GM19023 (cell line): ENCODE measurements at regions not wholly inside any gene's neighbourhood (a gene's known extent, or its start where the extent isn't known, plus 50 kb on each side); places are given as distances from the start of the nearest gene placed in this dataset.

Experiments used
- ATAC-seq: cut with Tn5 transposase; IDR thresholded peaks from one replicate; pipeline ENCODE4 v1.9.1; 2021; ENCODE audit warnings: mild to moderate bottlenecking, moderate library complexity; ENCODE audit not compliant: unreplicated experiment

DNA sequence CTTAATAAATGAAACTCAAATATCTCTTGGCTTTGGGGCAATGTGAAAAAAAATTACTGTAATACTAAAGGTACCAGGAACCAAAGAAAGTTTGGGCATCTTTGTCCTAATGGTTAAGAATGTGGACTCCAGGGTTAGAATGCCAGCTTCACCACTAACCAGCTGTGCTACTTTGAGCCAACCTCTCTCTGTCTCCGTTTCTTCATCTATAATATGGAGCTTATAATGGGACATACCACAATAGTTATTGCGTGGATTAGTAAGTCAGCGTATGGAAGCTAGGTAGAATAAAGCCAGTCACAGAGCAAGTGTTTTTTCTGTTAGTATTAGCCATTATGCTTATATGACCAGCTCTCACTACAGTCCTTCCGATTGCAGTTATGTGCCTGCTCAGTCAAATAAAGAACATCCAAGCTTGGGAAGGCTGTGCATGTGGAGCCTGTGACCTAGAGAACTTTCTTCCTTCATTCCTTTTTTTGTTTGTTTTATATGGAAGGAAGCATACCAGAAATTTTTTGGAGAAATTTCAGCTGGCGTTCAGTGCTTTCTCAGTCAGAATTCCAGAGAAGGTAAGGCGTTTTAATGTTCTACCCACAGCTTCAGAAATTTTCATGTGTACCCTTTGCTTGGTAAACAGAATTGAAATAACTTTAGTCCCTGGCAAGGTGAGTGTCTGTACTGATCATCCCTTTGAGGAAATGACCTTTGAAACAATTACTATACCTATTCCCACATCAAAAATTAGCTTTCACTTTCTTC is 114.0 kb upstream of the RND3 start:
- ATAC-seq = no peak

GRCh38 chr2:150599889-150600288 is 112.4 kb upstream of the RND3 start:
- no peak for ATAC-seq

DNA sequence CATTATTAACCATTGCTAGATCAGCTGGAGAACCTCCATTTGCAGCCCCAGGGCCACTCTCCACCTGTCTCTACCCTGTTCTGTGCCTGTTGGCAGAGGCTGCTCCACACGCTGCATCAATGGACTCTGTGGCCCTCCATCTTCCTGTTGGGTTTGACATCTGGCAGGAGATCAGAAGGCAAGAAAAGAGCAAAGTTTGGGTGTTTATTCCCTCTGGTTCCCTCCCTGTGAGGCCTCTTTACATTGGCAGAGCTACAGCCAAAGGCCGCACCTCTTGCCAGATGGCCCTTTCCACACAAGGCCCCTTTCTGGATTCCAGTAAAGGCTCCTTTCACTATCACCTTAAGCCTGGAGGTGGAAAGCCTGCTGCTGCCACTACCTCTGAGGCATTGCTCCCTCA is 110.9 kb upstream of the RND3 start:
- ATAC-seq = no peak

- ATAC-seq = no peak
These were observed 108.5 kb upstream of the RND3 start for GRCh38 chr2:150595803-150596470.

DNA sequence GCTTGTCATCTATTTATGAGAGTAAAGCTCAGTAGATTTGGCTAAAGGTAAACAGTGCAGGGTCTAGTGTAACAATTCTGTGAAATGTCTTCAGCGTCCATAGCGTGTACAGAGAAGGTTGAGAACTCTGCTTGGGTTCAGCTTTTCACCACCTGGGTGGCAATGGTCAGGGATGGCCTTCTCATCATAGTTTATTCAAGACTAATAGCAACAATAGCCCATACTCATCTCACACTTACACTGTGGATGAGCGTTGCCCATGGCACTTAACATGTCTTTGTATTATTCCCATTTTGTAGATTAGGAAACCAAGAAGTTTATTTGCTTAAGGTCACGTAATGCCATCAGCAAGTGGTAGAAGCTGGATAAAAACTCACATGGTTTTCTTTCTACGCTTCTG is 106.8 kb upstream of the RND3 start:
- ATAC-seq = no peak

DNA sequence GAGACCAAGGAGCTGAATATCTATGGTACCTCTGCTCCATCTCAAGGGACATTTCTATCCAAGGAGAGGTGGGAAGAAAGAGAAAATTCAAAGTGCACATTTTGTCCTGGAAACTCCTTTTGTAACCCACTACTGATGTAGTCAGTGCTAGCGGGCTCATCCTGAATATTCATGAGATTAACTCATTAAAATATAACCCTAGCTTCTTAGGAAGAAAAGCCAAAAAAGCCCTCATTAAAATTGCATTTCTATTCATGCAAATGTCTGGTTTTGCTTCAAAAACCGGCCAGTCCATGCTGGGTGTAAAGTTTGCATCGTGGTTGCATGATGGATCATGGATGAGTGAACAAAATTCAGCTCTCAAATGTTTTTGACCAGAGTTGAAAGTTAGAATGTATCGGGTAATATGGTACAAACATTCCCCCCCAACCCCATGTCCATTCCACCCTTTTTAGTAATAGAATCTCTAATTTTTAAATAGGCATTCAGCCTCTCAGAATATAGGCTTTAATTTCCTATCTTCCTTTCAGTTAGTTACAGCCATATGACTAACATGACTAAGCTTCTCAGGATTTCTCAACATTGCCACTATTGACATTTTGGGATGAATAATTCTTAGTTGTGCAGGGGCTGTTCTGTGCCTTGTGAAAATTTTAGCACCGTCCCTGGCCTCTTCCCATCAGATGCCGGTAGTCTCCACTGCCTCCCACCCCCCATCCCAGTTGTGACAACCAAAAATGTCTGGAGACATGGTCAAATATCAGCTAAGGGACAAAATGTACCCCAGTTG is 104.2 kb upstream of the RND3 start:
- no peak for ATAC-seq

DNA sequence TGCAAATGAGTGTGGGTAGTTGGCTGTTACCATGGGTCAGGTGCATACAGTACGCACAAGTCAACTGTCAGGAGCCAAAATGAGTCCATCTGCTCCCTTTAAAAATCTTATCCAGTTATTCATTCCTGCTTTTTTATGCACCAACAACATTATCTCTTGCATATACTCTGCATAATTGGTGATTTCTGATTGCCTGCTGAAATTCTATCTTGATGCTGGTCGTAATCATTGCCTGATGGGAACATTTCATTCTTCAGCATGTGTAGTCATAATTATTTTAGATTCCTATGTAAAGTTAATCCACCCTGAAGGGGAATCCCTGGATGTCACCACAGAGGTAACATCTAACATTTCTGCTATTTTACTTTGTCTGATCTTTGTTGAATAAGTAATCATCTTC is 102.2 kb upstream of the RND3 start:
- no peak for ATAC-seq

GRCh38 chr2:150588506-150588870 is 101.0 kb upstream of the RND3 start:
- no peak for ATAC-seq

DNA sequence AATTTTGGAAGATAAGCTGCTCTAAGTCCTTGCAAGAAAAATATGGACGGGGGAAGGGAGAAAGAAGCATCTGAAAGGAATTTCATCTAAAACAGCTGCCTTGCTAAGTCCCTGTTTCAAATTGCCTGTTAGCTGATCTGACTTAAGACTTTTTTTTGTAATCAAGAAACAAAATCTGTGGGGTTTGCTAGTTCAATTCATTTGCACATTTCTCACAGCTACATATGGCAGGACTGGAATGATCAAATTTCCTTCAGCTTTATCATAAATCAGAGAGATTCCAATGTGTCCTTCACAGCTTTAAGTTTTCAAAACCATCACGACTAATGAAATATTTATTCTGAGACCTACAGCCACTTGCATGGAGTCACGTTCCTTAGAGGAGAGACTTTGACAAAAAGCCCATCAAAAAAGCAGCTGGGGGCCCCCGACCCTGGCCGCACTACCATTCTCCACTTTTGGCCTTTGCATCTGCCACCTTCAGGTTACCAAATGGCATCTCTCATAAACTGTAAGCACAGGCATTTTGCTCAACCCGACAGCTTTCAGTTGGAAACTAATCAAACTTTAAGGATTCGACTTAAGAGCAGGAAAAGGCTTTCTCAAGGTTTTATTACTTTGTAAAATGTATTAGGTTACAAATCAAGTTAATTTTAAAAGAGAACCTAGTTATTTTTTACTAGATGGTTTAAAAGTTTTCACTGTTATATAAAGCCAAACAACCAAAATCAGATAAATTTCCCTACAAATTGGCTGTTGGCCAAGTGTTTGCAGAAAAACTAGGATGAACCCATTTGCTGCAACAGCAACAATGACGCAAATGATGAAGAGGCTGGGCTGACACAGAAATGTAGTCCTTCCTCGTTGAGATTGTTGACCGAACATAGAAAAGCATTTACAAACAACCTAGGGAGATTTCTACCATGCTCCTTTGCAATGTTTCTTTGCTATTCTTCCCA is 100.4 kb upstream of the RND3 start:
- ATAC-seq = no peak

GRCh38 chr2:150586858-150587257 is 99.4 kb upstream of the RND3 start:
- no peak for ATAC-seq

DNA sequence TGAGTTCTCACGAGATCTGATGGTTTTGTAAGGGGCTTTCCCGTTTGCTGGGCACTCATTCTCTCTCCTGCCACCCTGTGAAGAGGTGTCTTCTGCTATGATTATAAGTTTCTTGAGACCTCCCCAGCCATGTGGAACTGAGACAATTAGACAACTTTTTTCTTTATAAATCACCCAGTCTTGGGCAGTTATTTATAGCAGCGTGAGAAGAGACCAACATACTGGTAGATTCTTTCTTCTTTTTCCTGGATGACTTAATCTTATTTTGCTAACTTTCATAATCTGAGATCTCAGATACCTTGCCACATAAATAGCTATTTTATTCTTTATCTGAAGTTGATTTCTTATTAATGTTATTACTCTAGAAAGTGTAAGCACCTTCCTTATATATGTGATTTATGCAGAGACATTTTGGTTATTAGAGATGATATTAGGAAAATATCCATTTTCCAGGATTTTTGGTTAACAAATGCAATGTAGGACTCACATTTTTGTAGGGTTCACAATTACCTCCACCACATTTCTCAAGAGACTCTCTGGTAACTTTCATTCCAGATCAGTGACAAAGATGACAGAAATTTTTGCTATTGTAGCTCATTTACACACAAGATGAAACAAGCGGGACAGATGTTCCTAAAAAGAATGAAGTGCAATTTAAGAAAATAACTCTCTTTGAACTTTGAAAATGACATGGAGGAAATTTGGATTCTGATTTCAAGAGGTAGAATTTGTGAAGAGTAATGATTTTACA is 97.9 kb upstream of the RND3 start:
- no peak for ATAC-seq

- ATAC-seq = no peak
These were observed 96.6 kb upstream of the RND3 start for GRCh38 chr2:150584081-150584480.

GRCh38 chr2:150581717-150582472 is 94.4 kb upstream of the RND3 start:
- no peak for ATAC-seq

GRCh38 chr2:150578481-150578880 is 91.0 kb upstream of the RND3 start:
- no peak for ATAC-seq

GRCh38 chr2:150575861-150576260 is 88.4 kb upstream of the RND3 start:
- no peak for ATAC-seq

DNA sequence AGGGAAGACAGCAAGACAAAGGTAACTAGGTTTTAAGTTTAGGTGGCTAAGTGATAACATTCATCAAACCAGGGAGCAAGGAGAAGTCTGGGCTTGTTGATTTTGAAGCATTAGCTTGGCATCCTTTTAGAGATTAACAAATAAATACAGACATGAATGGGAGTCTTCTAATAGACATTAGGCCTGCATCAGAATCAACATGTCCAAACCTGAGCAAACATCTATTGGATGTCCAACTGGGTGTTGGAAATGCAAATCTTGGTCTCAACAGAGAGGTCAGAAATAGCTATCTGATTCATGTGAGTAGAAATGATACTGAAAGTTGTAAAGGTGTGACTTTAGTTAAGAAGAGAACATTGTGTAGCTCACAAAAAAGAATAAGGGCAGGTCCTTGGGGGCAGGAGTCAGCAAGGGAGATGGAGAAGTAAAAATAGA is 85.5 kb upstream of the RND3 start:
- peak; percentile 93 for ATAC-seq

- no peak for ATAC-seq
These were observed 84.8 kb upstream of the RND3 start for GRCh38 chr2:150572194-150572766.

- no peak for ATAC-seq
These were observed 83.7 kb upstream of the RND3 start for GRCh38 chr2:150571121-150571520.

DNA sequence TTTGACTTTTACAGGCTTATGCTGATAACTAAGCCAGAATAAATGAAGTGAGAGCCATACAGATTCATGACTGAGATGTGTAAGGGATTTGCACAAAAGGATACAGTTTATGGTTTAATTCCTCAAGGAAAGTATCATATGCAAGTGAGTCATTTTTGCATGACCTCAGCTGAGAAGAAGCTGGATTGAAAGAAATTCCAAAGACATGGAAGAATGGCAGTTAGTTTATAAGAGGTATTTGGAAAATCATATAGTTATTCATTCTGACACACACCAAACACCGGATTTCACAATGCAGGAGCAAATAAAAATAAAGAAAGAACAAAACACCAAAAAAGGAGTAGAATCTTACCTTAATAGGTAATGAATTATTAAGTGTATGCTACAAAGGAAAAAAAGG is 83.2 kb upstream of the RND3 start:
- ATAC-seq = no peak
